WI38 (cell line): ENCODE measurements at regions not wholly inside any gene's neighbourhood (a gene's known extent, or its start where the extent isn't known, plus 50 kb on each side); places are given as distances from the start of the nearest gene placed in this dataset.
"Not testable (repeated sequence)": the region's sequence is repeated elsewhere in the genome, so short reads cannot be mapped to it uniquely, and the experiment has no call there.

Experiments
- H3K4me3 ChIP-seq: 2 replicates; pipeline ENCODE4 v1.5.1; 2011; ENCODE audit warnings: low read depth, mild to moderate bottlenecking, control low read depth, low read length
- CTCF ChIP-seq: IDR thresholded peaks from 2 replicates; pipeline ENCODE4 v1.5.1; 2012; ENCODE audit warnings: low read depth, mild to moderate bottlenecking, control low read depth, low read length

- TF ChIP-seq CTCF: no peak
- no peak overlapping the region for H3K4me3 ChIP-seq
Observed at GRCh38 chr6:3915076-3915791, 66.1 kb downstream of the FAM50B start.

GRCh38 chr6:3916211-3916610 is 67.0 kb downstream of the FAM50B start:
- TF ChIP-seq CTCF: no peak
- H3K4me3 ChIP-seq: no peak overlapping the region

GRCh38 chr6:3916749-3917148 is 67.6 kb downstream of the FAM50B start:
- H3K4me3 ChIP-seq: not testable (repeated sequence)

GRCh38 chr6:3918469-3918868 is 69.3 kb downstream of the FAM50B start:
- TF ChIP-seq CTCF: no peak
- H3K4me3 ChIP-seq: no peak overlapping the region

GRCh38 chr6:3919130-3919628 is 70.0 kb downstream of the FAM50B start:
- no peak for TF ChIP-seq CTCF
- no peak overlapping the region for H3K4me3 ChIP-seq

GRCh38 chr6:3919849-3920248 is 70.7 kb downstream of the FAM50B start:
- TF ChIP-seq CTCF: no peak
- H3K4me3 ChIP-seq: no peak overlapping the region

- no peak for TF ChIP-seq CTCF
- no peak overlapping the region for H3K4me3 ChIP-seq
Observed at GRCh38 chr6:3920321-3920720, 71.1 kb downstream of the FAM50B start.

- H3K4me3 ChIP-seq: no peak overlapping the region
- TF ChIP-seq CTCF: no peak
Observed at GRCh38 chr6:3921663-3922062, 72.5 kb downstream of the FAM50B start.

- not testable (repeated sequence) for H3K4me3 ChIP-seq
Observed at GRCh38 chr6:3922619-3923018, 73.4 kb downstream of the FAM50B start.

GRCh38 chr6:3925223-3926149 is 76.3 kb downstream of the FAM50B start:
- H3K4me3 ChIP-seq: not testable (repeated sequence)
